ENCODE measurements at regions not wholly inside any gene's neighbourhood (a gene's known extent, or its start where the extent isn't known, plus 50 kb on each side); places are given as distances from the start of the nearest gene placed in this dataset.

GRCh38 chr6:44617416-44617815, 229.9 kb downstream of the CDC5L start:
- TF ChIP-seq, protein P1, sequence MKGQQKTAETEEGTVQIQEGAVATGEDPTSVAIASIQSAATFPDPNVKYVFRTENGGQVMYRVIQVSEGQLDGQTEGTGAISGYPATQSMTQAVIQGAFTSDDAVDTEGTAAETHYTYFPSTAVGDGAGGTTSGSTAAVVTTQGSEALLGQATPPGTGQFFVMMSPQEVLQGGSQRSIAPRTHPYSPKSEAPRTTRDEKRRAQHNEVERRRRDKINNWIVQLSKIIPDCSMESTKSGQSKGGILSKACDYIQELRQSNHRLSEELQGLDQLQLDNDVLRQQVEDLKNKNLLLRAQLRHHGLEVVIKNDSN (IDR thresholded peaks at IDR 0.05) = no peak
- TF ChIP-seq RAD21 (IDR thresholded peaks at IDR 0.05; ENCODE audit: low read depth) = no peak
- TF ChIP-seq MAX (IDR thresholded peaks at IDR 0.05) = no peak
- no peak for TF ChIP-seq TAF1 (IDR thresholded peaks at IDR 0.05; ENCODE audit: low read depth)
- no peak for TF ChIP-seq REST (IDR thresholded peaks at IDR 0.05; ENCODE audit: low read depth)
- no peak for TF ChIP-seq EP300 (IDR thresholded peaks at IDR 0.05; ENCODE audit: borderline replicate concordance)
- TF ChIP-seq NFIC (IDR thresholded peaks at IDR 0.05) = no peak
- no peak for TF ChIP-seq EGR1 (IDR thresholded peaks at IDR 0.05)
- no peak for TF ChIP-seq TEAD4 (IDR thresholded peaks at IDR 0.05)
- no peak for TF ChIP-seq CREB1 (IDR thresholded peaks at IDR 0.05; ENCODE audit: low read depth)
- TF ChIP-seq YY1 (IDR thresholded peaks at IDR 0.05; ENCODE audit: low read depth) = no peak
- TF ChIP-seq FOXM1 (IDR thresholded peaks at IDR 0.05; ENCODE audit: borderline replicate concordance, low read depth) = no peak
- no peak for TF ChIP-seq TCF12 (IDR thresholded peaks at IDR 0.05; ENCODE audit: low read depth)
- no peak for TF ChIP-seq CEBPB (IDR thresholded peaks at IDR 0.05)
